A673 (cell line): ENCODE measurements at regions not wholly inside any gene's neighbourhood (a gene's known extent, or its start where the extent isn't known, plus 50 kb on each side); places are given as distances from the start of the nearest gene placed in this dataset.

Experiments
- CTCF ChIP-seq: fragments of 300-800, 200-600 bp; sonication (generic); conservative IDR thresholded peaks from 2 replicates; pipeline ENCODE4 v1.5.1; 2017; ENCODE audit warnings: low read depth, mild to moderate bottlenecking, antibody characterized with exemption, low read length, moderate library complexity, mixed read lengths
- EZH2 ChIP-seq: fragments of 200-600 bp; sonication (generic); IDR thresholded peaks from 2 replicates; pipeline ENCODE4 v1.6.1; 2017; ENCODE audit warnings: borderline replicate concordance, low read depth, mild to moderate bottlenecking, mixed read lengths, antibody characterized with exemption, low read length; ENCODE audit not compliant: poor library complexity, severe bottlenecking

GRCh38 chr10:10881117-10881813 lies 136.4 kb upstream of the CELF2 start:
- no peak for TF ChIP-seq CTCF
- TF ChIP-seq EZH2, result no peak
